ENCODE measurements at regions not wholly inside any gene's neighbourhood (a gene's known extent, or its start where the extent isn't known, plus 50 kb on each side); places are given as distances from the start of the nearest gene placed in this dataset.

- no peak overlapping the region for H3K27ac ChIP-seq
- intact Hi-C loops (cut with DNase I): no loop called here
- H3K9me3 ChIP-seq: peaks cover 0 to 14% (median 12%) of the 10 kb centered on the region in 3 donors
- no peak for TF ChIP-seq POLR2A (IDR thresholded peaks at IDR 0.05)
- no peak for TF ChIP-seq CTCF (IDR thresholded peaks at IDR 0.05)
- H3K36me3 ChIP-seq: no peaks in the 10 kb centered on the region
- no peaks in the 10 kb centered on the region for H3K4me1 ChIP-seq
- H3K27me3 ChIP-seq: no peaks in the 10 kb centered on the region
- no peak overlapping the region for H3K4me3 ChIP-seq
- 57 to 69% methylated on average over 2 of the region's 2 CpGs for WGBS, 2 donors
- no peak for DNase-seq
Observed at GRCh38 chr5:118249386-118249785, 739.0 kb downstream of the DTWD2 start.

- DNase-seq: no peak
- intact Hi-C loops (cut with DNase I): no loop called here
- H3K27me3 ChIP-seq: no peaks in the 10 kb centered on the region
- no peak overlapping the region for H3K4me3 ChIP-seq
- no peak overlapping the region for H3K27ac ChIP-seq
- WGBS, 2 donors: 70% methylated on average over 2 to 3 of the region's 4 CpGs
- H3K4me1 ChIP-seq: no peaks in the 10 kb centered on the region
- peaks cover 0 to 14% (median 12%) of the 10 kb centered on the region in 3 donors for H3K9me3 ChIP-seq
- no peaks in the 10 kb centered on the region for H3K36me3 ChIP-seq
- TF ChIP-seq POLR2A (IDR thresholded peaks at IDR 0.05) (no peak), CTCF (IDR thresholded peaks at IDR 0.05) (no peak)
Observed at GRCh38 chr5:118247458-118247857, 740.9 kb downstream of the DTWD2 start.

- Histone ChIP-seq H3K9me3 (peaks cover 0 to 12% (median 6%) of the 10 kb centered on the region in 3 donors), H3K36me3 (no peaks in the 10 kb centered on the region), H3K4me1 (no peaks in the 10 kb centered on the region), H3K27ac (no peak overlapping the region), H3K4me3 (no peak overlapping the region), H3K27me3 (no peaks in the 10 kb centered on the region)
- DNase-seq: no peak
- WGBS, 2 donors: 29 to 55% methylated on average over 2 of the region's 2 CpGs
- TF ChIP-seq POLR2A (IDR thresholded peaks at IDR 0.05) (no peak), CTCF (IDR thresholded peaks at IDR 0.05) (no peak)
- intact Hi-C loops (cut with DNase I): no loop called here
Observed at GRCh38 chr5:118243613-118244012, 744.7 kb downstream of the DTWD2 start.

GRCh38 chr5:118243068-118243467, 745.3 kb downstream of the DTWD2 start:
- no peak overlapping the region for H3K4me3 ChIP-seq
- no peak for DNase-seq
- H3K27me3 ChIP-seq: no peaks in the 10 kb centered on the region
- H3K27ac ChIP-seq: no peak overlapping the region
- intact Hi-C loops (cut with DNase I): no loop called here
- no peak for TF ChIP-seq POLR2A (IDR thresholded peaks at IDR 0.05)
- TF ChIP-seq CTCF (IDR thresholded peaks at IDR 0.05): no peak
- no peaks in the 10 kb centered on the region for H3K36me3 ChIP-seq
- H3K9me3 ChIP-seq: peaks cover 0 to 11% (median under 1%) of the 10 kb centered on the region in 3 donors
- no peaks in the 10 kb centered on the region for H3K4me1 ChIP-seq

- no peaks in the 10 kb centered on the region for H3K36me3 ChIP-seq
- H3K27me3 ChIP-seq: no peaks in the 10 kb centered on the region
- TF ChIP-seq CTCF (IDR thresholded peaks at IDR 0.05) (no peak), POLR2A (IDR thresholded peaks at IDR 0.05) (no peak)
- H3K9me3 ChIP-seq: no peaks in the 10 kb centered on the region
- WGBS, 2 donors: 66 to 84% methylated on average over 2 of the region's 2 CpGs
- no peak overlapping the region for H3K27ac ChIP-seq
- no peak overlapping the region for H3K4me3 ChIP-seq
- intact Hi-C loops (cut with DNase I): no loop called here
- no peak for DNase-seq
- no peaks in the 10 kb centered on the region for H3K4me1 ChIP-seq
Observed at GRCh38 chr5:118236108-118236849, 752.1 kb downstream of the DTWD2 start.
